Activated naive CD8-positive, alpha-beta T cell treated with anti-CD3 and anti-CD28 coated beads, Interleukin-2, amount 50 U/mL, for 16 hours (primary cell): ENCODE measurements at regions not wholly inside any gene's neighbourhood (a gene's known extent, or its start where the extent isn't known, plus 50 kb on each side); places are given as distances from the start of the nearest gene placed in this dataset.

Experiments used
- DNase-seq: peaks from one replicate; pipeline ENCODE4 v3.0.0-alpha.2; 2020; ENCODE audit warnings: low read depth, low spot score

GRCh38 chr3:188034989-188035388 lies 119.0 kb upstream of the LPP start:
- no peak for DNase-seq

- DNase-seq = no peak
Observed at GRCh38 chr3:188036375-188037194, 117.4 kb upstream of the LPP start.

GRCh38 chr3:188037195-188037718 lies 116.7 kb upstream of the LPP start:
- no peak for DNase-seq

GRCh38 chr3:188037965-188038581 lies 115.9 kb upstream of the LPP start:
- DNase-seq = no peak

GRCh38 chr3:188041193-188041592 lies 112.8 kb upstream of the LPP start:
- DNase-seq = no peak

- no peak for DNase-seq
Observed at GRCh38 chr3:188041895-188042294, 112.1 kb upstream of the LPP start.

- DNase-seq = no peak
Observed at GRCh38 chr3:188042466-188042865, 111.5 kb upstream of the LPP start.

GRCh38 chr3:188043891-188044290 lies 110.1 kb upstream of the LPP start:
- DNase-seq = no peak

- DNase-seq = no peak
Observed at GRCh38 chr3:188046561-188047211, 107.3 kb upstream of the LPP start.

- no peak for DNase-seq
Observed at GRCh38 chr3:188047536-188047935, 106.4 kb upstream of the LPP start.

- no peak for DNase-seq
Observed at GRCh38 chr3:188049606-188050530, 104.1 kb upstream of the LPP start.

- no peak for DNase-seq
Observed at GRCh38 chr3:188051801-188052168, 102.2 kb upstream of the LPP start.

- no peak for DNase-seq
Observed at GRCh38 chr3:188052169-188053035, 101.6 kb upstream of the LPP start.

- no peak for DNase-seq
Observed at GRCh38 chr3:188053036-188053340, 101.0 kb upstream of the LPP start.

GRCh38 chr3:188053710-188054380 lies 100.1 kb upstream of the LPP start:
- no peak for DNase-seq

- DNase-seq = no peak
Observed at GRCh38 chr3:188054541-188054940, 99.4 kb upstream of the LPP start.

GRCh38 chr3:188055388-188055787 lies 98.6 kb upstream of the LPP start:
- DNase-seq = no peak

- no peak for DNase-seq
Observed at GRCh38 chr3:188057124-188057523, 96.8 kb upstream of the LPP start.

- no peak for DNase-seq
Observed at GRCh38 chr3:188058569-188059184, 95.3 kb upstream of the LPP start.

- no peak for DNase-seq
Observed at GRCh38 chr3:188059351-188059750, 94.6 kb upstream of the LPP start.
